Fibroblast of lung (primary cell): ENCODE measurements at regions not wholly inside any gene's neighbourhood (a gene's known extent, or its start where the extent isn't known, plus 50 kb on each side); places are given as distances from the start of the nearest gene placed in this dataset.

ENCODE experiments used
- DNase-seq, 2 donors: peaks; one replicate each; pipeline versions ENCODE4 v3.0.0 to v3.0.0-alpha.2; 2010; ENCODE audit warnings: low read depth in 2 of 2
- H2AFZ ChIP-seq: 2 replicates; pipeline ENCODE4 v1.5.1; 2012; ENCODE audit warnings: low read length, control low read depth, inconsistent platforms
- H3K27ac ChIP-seq: 2 replicates; pipeline ENCODE4 v1.5.1; 2011; ENCODE audit warnings: low read length, control low read depth; ENCODE audit not compliant: insufficient read depth
- H3K27me3 ChIP-seq: 2 replicates; pipeline ENCODE4 v1.5.1; 2011; ENCODE audit warnings: mild to moderate bottlenecking, low read length; ENCODE audit not compliant: control insufficient read depth, insufficient read depth
- H3K36me3 ChIP-seq: 2 replicates; pipeline ENCODE4 v1.5.1; 2011; ENCODE audit warnings: low read length; ENCODE audit not compliant: control insufficient read depth, insufficient read depth
- H3K4me1 ChIP-seq: 2 replicates; pipeline ENCODE4 v1.5.1; 2011; ENCODE audit warnings: low read length; ENCODE audit not compliant: control insufficient read depth, insufficient read depth; ENCODE audit errors: extremely low read depth
- H3K4me2 ChIP-seq: 2 replicates; pipeline ENCODE4 v1.5.1; 2011; ENCODE audit warnings: low read length, control low read depth; ENCODE audit not compliant: insufficient read depth; ENCODE audit errors: extremely low read depth
- H3K4me3 ChIP-seq, 4 experiments: fragments of 200-600 bp in 1 of 4; sonication (generic) in 1 of 4; replicated peaks in 1 of 4; 2 replicates each; pipeline ENCODE4 v1.5.1; 2011 to 2016; ENCODE audit warnings: low read length in 4 of 4, low read depth in 3 of 4, mild to moderate bottlenecking in 3 of 4, control low read depth in 2 of 4, inconsistent platforms in 1 of 4, mixed read lengths in 1 of 4; ENCODE audit not compliant: insufficient read depth in 1 of 4; ENCODE audit errors: control extremely low read depth in 1 of 4
- H3K79me2 ChIP-seq: 2 replicates; pipeline ENCODE4 v1.5.1; 2012; ENCODE audit warnings: mild to moderate bottlenecking, low read length, inconsistent platforms; ENCODE audit not compliant: control insufficient read depth, insufficient read depth
- H3K9ac ChIP-seq: 2 replicates; pipeline ENCODE4 v1.5.1; 2011; ENCODE audit warnings: mild to moderate bottlenecking, low read length, control low read depth; ENCODE audit not compliant: insufficient read depth
- H3K9me3 ChIP-seq: 2 replicates; pipeline ENCODE4 v1.5.1; 2012; ENCODE audit warnings: low read depth, low read length; ENCODE audit not compliant: control insufficient read depth, insufficient read depth
- H4K20me1 ChIP-seq: 2 replicates; pipeline ENCODE4 v1.5.1; 2011; ENCODE audit warnings: low read length; ENCODE audit not compliant: control insufficient read depth, insufficient read depth; ENCODE audit errors: extremely low read depth
- EZH2 ChIP-seq: IDR thresholded peaks from 2 replicates; pipeline ENCODE4 v1.5.1; 2012; ENCODE audit warnings: low read length, control low read depth, mild to moderate bottlenecking; ENCODE audit errors: missing control alignments
- TF ChIP-seq, protein P1 (sequence below), 2 donors: IDR thresholded peaks in 1 of 2; conservative IDR thresholded peaks in 1 of 2; 1 replicate in 1 of 2; 2 replicates in 1 of 2; pipeline ENCODE4 v1.5.1; 2011 to 2012; ENCODE audit warnings: low read length in 2 of 2, control low read depth in 1 of 2, inconsistent platforms in 1 of 2, low read depth in 1 of 2, mild to moderate bottlenecking in 1 of 2

- H3K36me3 ChIP-seq, result no peaks in the 10 kb centered on the region
- DNase-seq, result peak in 1 of 2 donors; percentile 43
- no peaks in the 10 kb centered on the region for H3K9me3 ChIP-seq
- no peaks in the 10 kb centered on the region for H3K4me1 ChIP-seq
- TF ChIP-seq, protein P1, sequence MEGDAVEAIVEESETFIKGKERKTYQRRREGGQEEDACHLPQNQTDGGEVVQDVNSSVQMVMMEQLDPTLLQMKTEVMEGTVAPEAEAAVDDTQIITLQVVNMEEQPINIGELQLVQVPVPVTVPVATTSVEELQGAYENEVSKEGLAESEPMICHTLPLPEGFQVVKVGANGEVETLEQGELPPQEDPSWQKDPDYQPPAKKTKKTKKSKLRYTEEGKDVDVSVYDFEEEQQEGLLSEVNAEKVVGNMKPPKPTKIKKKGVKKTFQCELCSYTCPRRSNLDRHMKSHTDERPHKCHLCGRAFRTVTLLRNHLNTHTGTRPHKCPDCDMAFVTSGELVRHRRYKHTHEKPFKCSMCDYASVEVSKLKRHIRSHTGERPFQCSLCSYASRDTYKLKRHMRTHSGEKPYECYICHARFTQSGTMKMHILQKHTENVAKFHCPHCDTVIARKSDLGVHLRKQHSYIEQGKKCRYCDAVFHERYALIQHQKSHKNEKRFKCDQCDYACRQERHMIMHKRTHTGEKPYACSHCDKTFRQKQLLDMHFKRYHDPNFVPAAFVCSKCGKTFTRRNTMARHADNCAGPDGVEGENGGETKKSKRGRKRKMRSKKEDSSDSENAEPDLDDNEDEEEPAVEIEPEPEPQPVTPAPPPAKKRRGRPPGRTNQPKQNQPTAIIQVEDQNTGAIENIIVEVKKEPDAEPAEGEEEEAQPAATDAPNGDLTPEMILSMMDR (conservative IDR thresholded peaks at IDR 0.05 in 1 of 2, IDR thresholded peaks at IDR 0.05 in 1 of 2; ENCODE audit: low read depth in 1 of 2, low read length in 2 of 2), result no peak
- TF ChIP-seq EZH2, result no peak
- H3K27me3 ChIP-seq, result no peaks in the 10 kb centered on the region
- no peak overlapping the region for H2AFZ ChIP-seq
- H3K4me3 ChIP-seq, result no peak overlapping the region
- H3K4me2 ChIP-seq, result no peak overlapping the region
- H4K20me1 ChIP-seq, result no peaks in the 10 kb centered on the region
- no peak overlapping the region for H3K27ac ChIP-seq
- no peaks in the 10 kb centered on the region for H3K79me2 ChIP-seq
- H3K9ac ChIP-seq, result no peak overlapping the region
Measured at GRCh38 chr6:47147836-47148344, 105.8 kb upstream of the ADGRF1 start.

DNA sequence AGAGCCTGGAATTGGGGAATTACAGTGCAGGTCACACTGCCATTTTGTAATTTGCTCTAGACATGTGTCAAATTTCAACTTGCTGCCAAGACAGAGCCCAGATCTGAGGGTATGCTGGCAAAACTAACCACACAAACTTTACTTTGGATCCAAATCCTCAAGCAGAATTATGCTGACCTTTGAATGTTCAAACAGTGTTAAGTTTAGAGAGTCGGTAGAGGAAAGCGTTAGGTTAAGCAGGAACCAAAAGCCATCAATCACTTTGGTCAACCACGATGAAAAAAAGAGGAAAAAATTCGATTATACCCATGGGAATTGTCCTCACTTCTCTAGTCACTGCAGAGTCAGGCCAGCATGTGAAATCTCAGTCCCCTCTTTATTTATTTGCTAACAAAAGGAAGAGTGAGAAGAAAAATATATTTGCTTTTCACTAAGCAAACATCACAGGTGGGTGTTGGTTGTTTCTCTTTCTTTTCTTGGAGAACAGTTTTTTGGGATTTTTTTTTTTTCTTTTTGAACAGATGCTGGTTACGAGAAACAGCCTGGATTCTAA lies 105.1 kb upstream of the ADGRF1 start:
- H3K36me3 ChIP-seq, result no peaks in the 10 kb centered on the region
- no peak for DNase-seq

DNA sequence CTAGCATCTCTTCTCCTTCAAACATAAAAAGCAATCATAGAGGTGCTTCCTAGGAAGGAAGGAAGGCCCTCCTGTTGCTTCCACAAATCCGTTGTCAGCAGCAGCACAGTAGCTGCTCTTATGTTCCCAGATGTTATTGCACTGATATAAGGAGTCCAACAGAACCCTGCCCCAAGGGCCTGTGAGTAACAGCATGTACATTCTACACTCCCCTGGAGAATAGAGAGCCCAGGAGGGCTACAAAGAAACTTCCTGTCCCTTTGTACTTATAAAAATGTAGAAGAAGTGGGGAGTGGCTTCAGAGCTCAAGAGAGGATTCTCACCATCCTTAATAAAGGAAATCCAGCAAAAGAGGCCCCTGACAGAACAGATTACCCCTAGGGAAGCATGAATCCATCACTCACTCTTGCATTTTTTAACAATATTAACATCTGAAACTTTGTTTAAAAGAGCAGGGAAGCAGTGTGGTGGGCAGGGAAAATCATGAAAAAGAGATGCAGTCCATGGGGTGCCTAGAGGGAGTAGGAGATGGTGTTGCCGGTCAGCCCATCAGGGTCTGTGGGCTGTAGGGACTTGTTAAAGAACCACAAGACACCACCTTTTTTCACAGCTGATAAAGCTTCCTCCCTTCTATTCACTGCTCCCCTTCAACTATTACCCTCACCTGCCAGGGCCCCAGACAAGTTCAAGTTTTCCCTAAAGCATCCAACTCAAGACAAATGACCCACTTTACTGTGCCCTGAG lies 104.5 kb upstream of the ADGRF1 start:
- H3K27me3 ChIP-seq, result no peaks in the 10 kb centered on the region
- no peak overlapping the region for H3K27ac ChIP-seq
- no peak overlapping the region for H3K9ac ChIP-seq
- H3K79me2 ChIP-seq, result no peaks in the 10 kb centered on the region
- no peak overlapping the region for H3K4me2 ChIP-seq
- no peaks in the 10 kb centered on the region for H3K36me3 ChIP-seq
- no peak overlapping the region for H2AFZ ChIP-seq
- TF ChIP-seq, protein P1 (conservative IDR thresholded peaks at IDR 0.05 in 1 of 2, IDR thresholded peaks at IDR 0.05 in 1 of 2; ENCODE audit: low read depth in 1 of 2, low read length in 2 of 2), result no peak
- no peak for TF ChIP-seq EZH2
- no peaks in the 10 kb centered on the region for H3K9me3 ChIP-seq
- no peak overlapping the region for H3K4me3 ChIP-seq
- no peaks in the 10 kb centered on the region for H3K4me1 ChIP-seq
- peak in 1 of 2 donors; percentile 24 for DNase-seq
- H4K20me1 ChIP-seq, result no peaks in the 10 kb centered on the region

More for the DNA sequence above, 105.1 kb upstream of the ADGRF1 start:
- Histone ChIP-seq H3K27ac (no peak overlapping the region), H2AFZ (no peak overlapping the region), H3K4me1 (no peaks in the 10 kb centered on the region), H3K4me2 (no peak overlapping the region), H3K79me2 (no peaks in the 10 kb centered on the region), H3K9ac (no peak overlapping the region), H3K4me3 (no peak overlapping the region), H3K9me3 (no peaks in the 10 kb centered on the region), H4K20me1 (no peaks in the 10 kb centered on the region), H3K27me3 (no peaks in the 10 kb centered on the region)
- TF ChIP-seq EZH2, result no peak
- TF ChIP-seq, protein P1 (conservative IDR thresholded peaks at IDR 0.05 in 1 of 2, IDR thresholded peaks at IDR 0.05 in 1 of 2; ENCODE audit: low read depth in 1 of 2, low read length in 2 of 2), result no peak
